SK-N-SH (cell line): ENCODE measurements at regions not wholly inside any gene's neighbourhood (a gene's known extent, or its start where the extent isn't known, plus 50 kb on each side); places are given as distances from the start of the nearest gene placed in this dataset.

Source experiments
- CTCF ChIA-PET: fragments of 300-600, 350-600 bp; formaldehyde crosslinking; extraction: SDS; loops from one replicate; lab custom pipeline; 2021; lab: Yijun Ruan, JAX
- POLR2A ChIA-PET: fragments of 350-600 bp; sonication (Branson Sonifier 250); formaldehyde crosslinking; extraction: SDS; loops from one replicate; lab custom pipeline; 2020; ENCODE audit warnings: antibody characterized with exemption, inconsistent platforms; lab: Yijun Ruan, JAX
- DNase-seq: peaks from one replicate; pipeline ENCODE4 v3.0.0; 2012
- H2AFZ ChIP-seq: fragments of 200-600 bp; sonication (generic); 2 replicates; pipeline ENCODE4 v1.8.1; 2016; ENCODE audit warnings: antibody characterized with exemption, mild to moderate bottlenecking, low read depth
- H3F3A ChIP-seq: fragments of 200-600 bp; sonication (generic); replicated peaks from 2 replicates; pipeline ENCODE3; 2016; ENCODE audit warnings: antibody characterized with exemption, mild to moderate bottlenecking; ENCODE audit not compliant: insufficient read depth
- H3K27ac ChIP-seq, 2 experiments: fragments of 200-500 bp in 1 of 2; fragments of 200-600 bp in 1 of 2; sonication (Bioruptor generic) in 1 of 2; sonication (generic), shearing (Covaris generic) in 1 of 2; 2 replicates each; pipeline versions ENCODE4 v1.5.1 to v1.6.1; 2014 to 2016; ENCODE audit warnings: low read depth in 2 of 2, inconsistent platforms in 1 of 2, low read length in 1 of 2, mild to moderate bottlenecking in 1 of 2, mixed read lengths in 1 of 2
- H3K27me3 ChIP-seq: fragments of 200-600 bp; sonication (generic), shearing (Covaris generic); 2 replicates; pipeline ENCODE4 v1.6.1; 2016; ENCODE audit warnings: mixed run types; ENCODE audit not compliant: insufficient read depth
- H3K36me3 ChIP-seq, 2 experiments: fragments of 200-500 bp in 1 of 2; fragments of 200-600 bp in 1 of 2; sonication (Bioruptor generic) in 1 of 2; sonication (generic) in 1 of 2; replicated peaks in 1 of 2; 2 replicates each; pipeline versions ENCODE3 to v1.5.1; 2014 to 2016; ENCODE audit warnings: low read length in 1 of 2, mild to moderate bottlenecking in 1 of 2; ENCODE audit not compliant: insufficient read depth in 2 of 2, control insufficient read depth in 1 of 2
- H3K4me1 ChIP-seq, 2 experiments: fragments of 200-500 bp in 1 of 2; fragments of 200-600 bp in 1 of 2; sonication (Bioruptor generic) in 1 of 2; sonication (generic), shearing (Covaris generic) in 1 of 2; 2 replicates each; pipeline versions ENCODE4 v1.5.1 to v1.6.1; 2014 to 2016; ENCODE audit warnings: low read depth in 1 of 2, low read length in 1 of 2, mixed run types in 1 of 2; ENCODE audit not compliant: insufficient read depth in 2 of 2, control insufficient read depth in 1 of 2
- H3K4me2 ChIP-seq: fragments of 200-600 bp; sonication (generic), shearing (Covaris generic); 2 replicates; pipeline ENCODE4 v1.6.1; 2017; ENCODE audit warnings: mixed run types
- H3K4me3 ChIP-seq, 2 experiments: fragments of 200-500 bp in 1 of 2; fragments of 200-600 bp in 1 of 2; sonication (Bioruptor generic) in 1 of 2; sonication (generic), shearing (Covaris generic) in 1 of 2; 2 replicates each; pipeline versions ENCODE4 v1.5.1 to v1.8.1; 2014 to 2016; ENCODE audit warnings: low read depth in 2 of 2, inconsistent platforms in 1 of 2, low read length in 1 of 2, mild to moderate bottlenecking in 1 of 2, mixed read lengths in 1 of 2, moderate library complexity in 1 of 2
- H3K79me2 ChIP-seq: fragments of 200-600 bp; sonication (generic); 2 replicates; pipeline ENCODE4 v1.8.1; 2017; ENCODE audit warnings: mild to moderate bottlenecking; ENCODE audit not compliant: insufficient read depth
- H3K9ac ChIP-seq: fragments of 200-600 bp; sonication (generic); 2 replicates; pipeline ENCODE4 v1.6.1; 2017; ENCODE audit warnings: mixed run types
- H3K9me2 ChIP-seq: fragments of 200-600 bp; sonication (generic); 2 replicates; pipeline ENCODE4 v1.6.1; 2017; ENCODE audit warnings: mixed run types
- H3K9me3 ChIP-seq: fragments of 200-600 bp; sonication (generic); 2 replicates; pipeline ENCODE4 v1.6.1; 2017; ENCODE audit warnings: mixed run types, mild to moderate bottlenecking, moderate library complexity
- H4K20me1 ChIP-seq: fragments of 200-600 bp; sonication (generic); 2 replicates; pipeline ENCODE4 v1.6.1; 2017; ENCODE audit warnings: mild to moderate bottlenecking, mixed run types; ENCODE audit not compliant: insufficient read depth
- EP300 ChIP-seq, 2 experiments: IDR thresholded peaks; 2 replicates each; pipeline versions ENCODE4 v1.4.0 to v1.6.1; 2012; ENCODE audit warnings: borderline replicate concordance in 1 of 2, low read depth in 1 of 2, low read length in 1 of 2
- FOXM1 ChIP-seq: IDR thresholded peaks from 2 replicates; pipeline ENCODE4 v1.4.0; 2012; ENCODE audit warnings: low read depth, mild to moderate bottlenecking
- GABPA ChIP-seq: IDR thresholded peaks from 2 replicates; pipeline ENCODE4 v1.4.0; 2012; ENCODE audit warnings: low read depth, mild to moderate bottlenecking
- MEF2A ChIP-seq: IDR thresholded peaks from 2 replicates; pipeline ENCODE4 v1.4.0; 2012; ENCODE audit warnings: low read depth, borderline replicate concordance
- MXI1 ChIP-seq: IDR thresholded peaks from 2 replicates; pipeline ENCODE4 v1.6.1; 2012; ENCODE audit warnings: mild to moderate bottlenecking, low read depth, low read length, improper control_type of control experiment
- POLR2AphosphoS5 ChIP-seq: IDR thresholded peaks from 2 replicates; pipeline ENCODE4 v1.6.1; 2012; ENCODE audit warnings: low read depth, low read length
- RCOR1 ChIP-seq: fragments of 150-350 bp; IDR thresholded peaks from 2 replicates; pipeline ENCODE4 v1.6.1; 2017; ENCODE audit warnings: antibody characterized with exemption, low read length
- RXRA ChIP-seq: IDR thresholded peaks from 2 replicates; pipeline ENCODE4 v1.4.0; 2012; ENCODE audit warnings: low read depth, mild to moderate bottlenecking, borderline replicate concordance
- TEAD4 ChIP-seq: IDR thresholded peaks from 2 replicates; pipeline ENCODE4 v1.4.0; 2012; ENCODE audit warnings: mild to moderate bottlenecking, borderline replicate concordance; ENCODE audit not compliant: insufficient read depth
- WGBS: methylation state at CpG from one replicate; pipeline ENCODE4 v1.1.6; 2017; ENCODE audit warnings: low lambda C conversion rate; 5-methylcytosine and 5-hydroxymethylcytosine counted together
- TF ChIP-seq, protein P1 (sequence below): IDR thresholded peaks from 2 replicates; pipeline ENCODE4 v1.4.0; 2012; ENCODE audit warnings: low read depth, borderline replicate concordance

DNA sequence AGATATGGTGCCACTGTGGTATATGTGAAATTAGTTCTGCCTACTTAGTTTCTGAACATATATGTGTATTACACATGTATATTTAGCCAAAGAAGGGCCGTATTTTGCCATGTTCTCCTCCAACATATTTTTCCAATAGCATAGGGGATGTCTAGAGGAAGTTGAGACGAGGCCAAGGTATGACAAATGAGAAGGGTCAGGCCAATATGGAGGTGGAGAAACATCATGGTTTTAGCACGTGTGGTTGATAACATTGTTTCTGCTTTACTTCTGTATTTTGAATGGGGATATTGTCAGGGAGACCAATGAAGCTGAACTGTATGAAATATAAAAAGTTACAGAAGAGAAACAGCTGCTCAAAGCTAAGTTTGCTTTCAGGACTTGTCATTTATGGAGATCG is 246.7 kb upstream of the TLL1 start:
- H3K9me3 ChIP-seq: no peaks in the 10 kb centered on the region
- no peak overlapping the region for H3K27ac ChIP-seq
- no peaks in the 10 kb centered on the region for H3K9me2 ChIP-seq
- POLR2A ChIA-PET: no interaction called here
- H3K9ac ChIP-seq: no peak overlapping the region
- H3F3A ChIP-seq: no peaks in the 10 kb centered on the region
- no peak overlapping the region for H3K4me3 ChIP-seq
- peak overlapping the region; percentile 4; the same call in 1 of the 2 replicates for H2AFZ ChIP-seq
- no peaks in the 10 kb centered on the region for H3K36me3 ChIP-seq
- no peaks in the 10 kb centered on the region for H3K79me2 ChIP-seq
- peaks cover 0 to 6% of the 10 kb centered on the region in 2 experiments; a peak in 1 of 4 replicates for H3K4me1 ChIP-seq
- no peaks in the 10 kb centered on the region for H4K20me1 ChIP-seq
- CTCF ChIA-PET: interaction anchor here (1.3 kb wide), 1 partner anchor 15 kb away, joined by 3 read pairs; no protein-coding TSS in a partner anchor
- no peak for DNase-seq
- TF ChIP-seq, protein P1, sequence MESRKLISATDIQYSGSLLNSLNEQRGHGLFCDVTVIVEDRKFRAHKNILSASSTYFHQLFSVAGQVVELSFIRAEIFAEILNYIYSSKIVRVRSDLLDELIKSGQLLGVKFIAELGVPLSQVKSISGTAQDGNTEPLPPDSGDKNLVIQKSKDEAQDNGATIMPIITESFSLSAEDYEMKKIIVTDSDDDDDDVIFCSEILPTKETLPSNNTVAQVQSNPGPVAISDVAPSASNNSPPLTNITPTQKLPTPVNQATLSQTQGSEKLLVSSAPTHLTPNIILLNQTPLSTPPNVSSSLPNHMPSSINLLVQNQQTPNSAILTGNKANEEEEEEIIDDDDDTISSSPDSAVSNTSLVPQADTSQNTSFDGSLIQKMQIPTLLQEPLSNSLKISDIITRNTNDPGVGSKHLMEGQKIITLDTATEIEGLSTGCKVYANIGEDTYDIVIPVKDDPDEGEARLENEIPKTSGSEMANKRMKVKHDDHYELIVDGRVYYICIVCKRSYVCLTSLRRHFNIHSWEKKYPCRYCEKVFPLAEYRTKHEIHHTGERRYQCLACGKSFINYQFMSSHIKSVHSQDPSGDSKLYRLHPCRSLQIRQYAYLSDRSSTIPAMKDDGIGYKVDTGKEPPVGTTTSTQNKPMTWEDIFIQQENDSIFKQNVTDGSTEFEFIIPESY: no peak
- no peak for TF ChIP-seq RXRA
- no peak for TF ChIP-seq TEAD4
- no peak for TF ChIP-seq GABPA
- no peak for TF ChIP-seq RCOR1
- TF ChIP-seq FOXM1: no peak
- H3K4me2 ChIP-seq: no peak overlapping the region
- WGBS: 25% methylated on average over 4 of the region's 4 CpGs
- no peaks in the 10 kb centered on the region for H3K27me3 ChIP-seq

DNA sequence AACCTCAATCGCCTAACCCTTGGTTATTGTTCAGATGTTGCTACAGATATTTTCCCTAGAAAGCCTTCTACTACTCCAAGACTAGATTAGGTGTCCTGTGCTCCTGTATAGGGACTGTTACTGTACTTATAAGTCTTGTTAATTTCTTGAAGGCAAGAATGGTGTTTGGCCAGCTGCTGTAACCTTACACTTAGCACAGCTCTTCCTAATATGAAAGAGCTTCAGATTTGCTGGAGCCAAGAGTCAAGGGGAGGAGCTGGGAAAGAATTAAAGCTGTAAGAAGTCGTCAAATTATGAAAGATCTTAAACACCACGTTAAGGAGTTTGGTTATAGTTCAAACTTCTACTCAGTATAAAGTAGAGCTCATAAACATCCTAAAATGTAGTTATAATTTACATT is 245.9 kb upstream of the TLL1 start:
- TF ChIP-seq RCOR1: no peak
- no peak for TF ChIP-seq MXI1
- no peak for TF ChIP-seq EP300 (IDR thresholded peaks at IDR 0.05; ENCODE audit: borderline replicate concordance in 1 of 2, low read depth in 1 of 2, low read length in 1 of 2)
- no peak for TF ChIP-seq POLR2AphosphoS5
- TF ChIP-seq MEF2A: no peak
- TF ChIP-seq, protein P1: no peak
- POLR2A ChIA-PET: no interaction called here
- Histone ChIP-seq H3K27me3 (no peaks in the 10 kb centered on the region), H3K9me2 (no peaks in the 10 kb centered on the region), H3K4me3 (peak overlapping the region in 1 of 2 experiments; percentile 25; a peak in 2 of 4 replicates), H4K20me1 (no peaks in the 10 kb centered on the region), H3F3A (no peaks in the 10 kb centered on the region), H3K36me3 (no peaks in the 10 kb centered on the region), H3K9ac (no peak overlapping the region), H2AFZ (peak overlapping the region; percentile 78; the same call in 1 of the 2 replicates), H3K27ac (no peak overlapping the region), H3K79me2 (no peaks in the 10 kb centered on the region), H3K4me2 (peak overlapping the region; percentile 34; the same call in 1 of the 2 replicates), H3K9me3 (no peaks in the 10 kb centered on the region), H3K4me1 (peaks cover 0 to 6% of the 10 kb centered on the region in 2 experiments; a peak in 2 of 4 replicates)
- no peak for DNase-seq
- CTCF ChIA-PET: no interaction called here
- 10% methylated on average over 3 of the region's 3 CpGs for WGBS
